ENCODE measurements at regions not wholly inside any gene's neighbourhood (a gene's known extent, or its start where the extent isn't known, plus 50 kb on each side); places are given as distances from the start of the nearest gene placed in this dataset.
"Not testable (repeated sequence)": the region's sequence is repeated elsewhere in the genome, so short reads cannot be mapped to it uniquely, and the experiment has no call there.

DNA sequence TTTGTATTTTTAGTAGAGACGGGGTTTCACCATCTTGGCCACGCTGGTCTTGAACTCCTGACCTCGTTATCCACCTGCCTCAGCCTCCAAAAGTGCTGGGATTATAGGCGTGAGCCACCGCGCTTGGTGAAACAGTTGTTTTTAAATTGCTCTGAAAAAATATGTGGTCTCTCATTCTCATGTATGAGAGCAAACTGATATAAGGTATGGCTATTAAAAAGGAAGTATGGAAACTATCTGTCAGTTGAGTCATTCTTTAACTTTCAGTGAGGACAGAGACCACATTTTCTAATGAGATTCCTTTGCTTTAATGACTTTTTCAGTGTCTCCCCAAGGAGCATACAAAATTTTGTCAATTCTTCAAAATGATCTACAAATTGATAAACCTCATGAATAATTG is 169.5 kb downstream of the TP53TG3F start:
- TF ChIP-seq RCOR1 (IDR thresholded peaks at IDR 0.05; ENCODE audit: borderline replicate concordance in 1 of 2, low read depth in 2 of 2, low read length in 2 of 2); EP300 (IDR thresholded peaks at IDR 0.05; ENCODE audit: low read length); MEF2A (IDR thresholded peaks at IDR 0.05; ENCODE audit: control insufficient read depth, low read depth, low read length); IFI16 (CRISPR knock-in tag; IDR thresholded peaks at IDR 0.05); PCBP2 (IDR thresholded peaks at IDR 0.05; ENCODE audit: low read depth, low read length, poor library complexity, severe bottlenecking); JUNB (CRISPR knock-in tag; conservative IDR thresholded peaks at IDR 0.05); SMC3 (conservative IDR thresholded peaks at IDR 0.05; ENCODE audit: insufficient read depth, low read depth, low read length); EZH2 (IDR thresholded peaks at IDR 0.05; ENCODE audit: borderline replicate concordance, low read depth, low read length); ZNF263 (CRISPR knock-in tag; IDR thresholded peaks at IDR 0.05; ENCODE audit: borderline replicate concordance): not testable (repeated sequence)
- TF ChIP-seq, protein P1, sequence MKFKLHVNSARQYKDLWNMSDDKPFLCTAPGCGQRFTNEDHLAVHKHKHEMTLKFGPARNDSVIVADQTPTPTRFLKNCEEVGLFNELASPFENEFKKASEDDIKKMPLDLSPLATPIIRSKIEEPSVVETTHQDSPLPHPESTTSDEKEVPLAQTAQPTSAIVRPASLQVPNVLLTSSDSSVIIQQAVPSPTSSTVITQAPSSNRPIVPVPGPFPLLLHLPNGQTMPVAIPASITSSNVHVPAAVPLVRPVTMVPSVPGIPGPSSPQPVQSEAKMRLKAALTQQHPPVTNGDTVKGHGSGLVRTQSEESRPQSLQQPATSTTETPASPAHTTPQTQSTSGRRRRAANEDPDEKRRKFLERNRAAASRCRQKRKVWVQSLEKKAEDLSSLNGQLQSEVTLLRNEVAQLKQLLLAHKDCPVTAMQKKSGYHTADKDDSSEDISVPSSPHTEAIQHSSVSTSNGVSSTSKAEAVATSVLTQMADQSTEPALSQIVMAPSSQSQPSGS (CRISPR knock-in tag; IDR thresholded peaks at IDR 0.05), result not testable (repeated sequence)
- TF ChIP-seq, protein P2, sequence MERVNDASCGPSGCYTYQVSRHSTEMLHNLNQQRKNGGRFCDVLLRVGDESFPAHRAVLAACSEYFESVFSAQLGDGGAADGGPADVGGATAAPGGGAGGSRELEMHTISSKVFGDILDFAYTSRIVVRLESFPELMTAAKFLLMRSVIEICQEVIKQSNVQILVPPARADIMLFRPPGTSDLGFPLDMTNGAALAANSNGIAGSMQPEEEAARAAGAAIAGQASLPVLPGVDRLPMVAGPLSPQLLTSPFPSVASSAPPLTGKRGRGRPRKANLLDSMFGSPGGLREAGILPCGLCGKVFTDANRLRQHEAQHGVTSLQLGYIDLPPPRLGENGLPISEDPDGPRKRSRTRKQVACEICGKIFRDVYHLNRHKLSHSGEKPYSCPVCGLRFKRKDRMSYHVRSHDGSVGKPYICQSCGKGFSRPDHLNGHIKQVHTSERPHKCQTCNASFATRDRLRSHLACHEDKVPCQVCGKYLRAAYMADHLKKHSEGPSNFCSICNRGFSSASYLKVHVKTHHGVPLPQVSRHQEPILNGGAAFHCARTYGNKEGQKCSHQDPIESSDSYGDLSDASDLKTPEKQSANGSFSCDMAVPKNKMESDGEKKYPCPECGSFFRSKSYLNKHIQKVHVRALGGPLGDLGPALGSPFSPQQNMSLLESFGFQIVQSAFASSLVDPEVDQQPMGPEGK (CRISPR knock-in tag; IDR thresholded peaks at IDR 0.05; ENCODE audit: borderline replicate concordance), result not testable (repeated sequence)

All from K562 (cell line).